CD4-positive, alpha-beta T cell treated with Interferon alpha-2 for 1 hour (primary cell): ENCODE measurements at regions not wholly inside any gene's neighbourhood (a gene's known extent, or its start where the extent isn't known, plus 50 kb on each side); places are given as distances from the start of the nearest gene placed in this dataset.
A peak's percentile ranks its signal among the peaks of the same experiment; 100 is the strongest.
"Not testable (repeated sequence)": the region's sequence is repeated elsewhere in the genome, so short reads cannot be mapped to it uniquely, and the experiment has no call there.

ENCODE experiments used
- DNase-seq, 2 donors: peaks; one replicate each; pipeline ENCODE4 v3.0.0-alpha.2; 2020 to 2022

DNA sequence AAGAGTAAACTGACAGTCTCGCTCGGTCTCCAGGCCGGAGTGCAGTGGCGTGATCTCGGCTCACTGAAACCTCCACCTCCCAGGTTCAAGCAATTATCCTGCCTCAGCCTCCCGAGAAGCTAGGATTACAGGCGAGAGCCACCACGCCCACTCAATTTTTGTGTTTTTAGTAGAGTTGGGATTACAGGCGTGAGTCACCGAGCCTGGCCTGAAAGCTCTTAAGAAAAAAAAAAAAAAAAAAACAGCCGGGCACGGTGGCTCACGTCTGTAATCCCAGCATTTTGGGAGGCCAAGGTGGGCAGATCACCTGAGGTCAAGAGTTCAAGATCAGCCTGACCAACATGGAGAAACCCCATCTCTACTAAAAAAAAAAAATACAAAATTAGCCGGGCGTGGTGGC is 55.3 kb upstream of the THOC2 start:
- DNase-seq, result not testable (repeated sequence)

DNA sequence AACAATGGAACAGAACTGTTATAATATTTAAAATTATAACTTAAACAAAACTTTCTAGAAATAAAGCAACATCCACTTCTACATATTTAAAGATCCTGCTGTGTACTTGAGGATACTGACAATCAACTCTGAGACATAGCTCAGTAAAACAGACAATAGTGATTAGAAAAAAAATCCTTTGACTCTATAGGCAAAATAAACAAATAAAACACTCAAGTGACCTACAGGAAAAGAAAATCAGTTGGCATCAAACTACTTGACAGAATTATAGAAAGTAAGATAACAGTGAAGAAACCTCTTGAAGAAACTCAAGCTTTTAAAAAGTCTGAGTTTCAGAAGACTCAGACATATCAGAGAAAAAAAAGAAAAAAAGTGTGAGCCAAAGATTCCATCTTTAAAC is 55.9 kb upstream of the THOC2 start:
- no peak for DNase-seq

- no peak for DNase-seq
Observed at GRCh38 chrX:123797543-123798447, 62.1 kb upstream of the XIAP start.

- DNase-seq, result not testable (repeated sequence)
Observed at GRCh38 chrX:123798706-123799430, 61.0 kb upstream of the XIAP start.

DNA sequence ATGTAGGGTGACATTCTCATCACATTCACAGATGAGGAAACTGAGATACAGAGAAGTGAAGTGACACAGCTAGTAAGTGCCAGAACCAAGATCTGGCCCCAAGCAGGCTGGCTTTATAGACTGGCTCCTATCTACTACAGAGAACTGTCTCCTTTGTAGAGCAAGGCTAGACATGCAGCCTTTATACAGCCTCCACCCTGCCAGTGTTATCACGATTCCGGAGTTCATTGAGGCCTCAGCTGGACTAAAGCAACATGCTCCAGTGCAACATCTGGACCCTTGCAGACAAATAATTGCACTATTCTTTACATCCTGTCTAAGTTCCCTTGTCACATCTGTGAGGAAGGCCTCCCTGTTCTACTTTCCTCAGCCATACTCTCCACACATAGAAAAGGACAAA is 58.0 kb upstream of the XIAP start:
- no peak for DNase-seq

- DNase-seq, result peak; percentile 9 to 42
Observed at GRCh38 chrX:123803331-123803983, 56.4 kb upstream of the XIAP start.

GRCh38 chrX:123803984-123804365 is 55.9 kb upstream of the XIAP start:
- DNase-seq, result not testable (repeated sequence)

DNA sequence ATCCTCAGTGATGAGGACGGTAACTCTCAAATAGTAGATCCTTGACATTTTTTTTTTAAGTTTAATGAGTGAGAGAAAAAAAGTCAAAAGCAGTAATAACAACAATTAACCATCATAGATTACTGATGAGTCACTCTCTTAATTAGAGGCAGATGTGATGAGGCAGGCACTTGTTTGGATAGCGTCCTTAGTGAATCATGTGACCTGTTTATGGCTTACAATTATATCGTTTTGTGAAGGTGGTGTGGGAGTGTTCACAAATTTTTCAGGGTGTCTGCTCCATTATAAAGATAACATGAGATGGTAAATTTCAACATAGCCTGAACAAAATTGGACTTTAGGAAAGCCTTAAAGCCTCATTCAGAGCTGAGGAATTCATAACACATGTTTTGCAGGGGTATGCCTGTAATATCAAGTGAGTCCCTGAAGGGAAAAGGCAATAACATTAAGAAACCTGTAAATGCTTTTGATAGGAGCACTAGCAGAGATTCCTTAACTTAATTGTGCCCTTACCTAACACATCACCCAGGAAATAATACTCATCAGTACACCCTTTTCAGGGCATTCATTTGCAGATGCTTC is 51.9 kb upstream of the XIAP start:
- DNase-seq, result no peak

DNA sequence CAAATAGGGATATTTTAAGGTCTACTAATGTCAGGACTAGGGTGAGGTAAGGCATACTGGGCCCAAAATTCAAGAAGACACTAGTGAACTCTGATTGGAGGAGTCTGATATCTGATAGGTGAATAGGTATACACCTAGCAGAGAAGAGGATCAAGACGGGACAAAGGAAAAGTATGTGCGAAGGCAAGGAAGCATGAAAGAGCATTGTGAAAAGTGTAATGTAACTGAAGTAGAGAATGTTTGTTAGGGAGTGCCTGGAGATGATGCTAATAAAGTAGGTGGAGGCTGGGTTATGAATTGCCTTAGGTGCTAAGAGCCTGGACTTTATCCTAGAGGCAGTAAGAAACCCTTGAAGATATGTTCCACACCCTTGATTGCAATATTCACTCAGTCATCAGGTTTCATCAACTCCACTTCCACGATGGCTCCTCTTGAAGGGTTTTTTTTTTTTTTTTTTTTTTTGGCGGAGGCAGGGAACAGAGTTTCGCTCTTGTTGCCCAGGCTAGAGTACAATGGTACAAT is 49.9 kb upstream of the XIAP start:
- no peak for DNase-seq
